GM12878 (cell line): ENCODE measurements at regions not wholly inside any gene's neighbourhood (a gene's known extent, or its start where the extent isn't known, plus 50 kb on each side); places are given as distances from the start of the nearest gene placed in this dataset.

ENCODE experiments used
- ATAC-seq: fragments of 200-7000 bp; cut with Tn5 transposase; 3 replicates; pipeline ENCODE4 v1.9.1; 2020; ENCODE audit warnings: mild to moderate bottlenecking, moderate library complexity
- BruUV-seq: library from RNA; stranded (reverse); fragments of 400-500 nt; replicated peaks from 2 replicates; lab custom pipeline; 2021; lab: Mats Ljungman, UMichigan
- CTCF ChIA-PET: fragments of 300-600 bp; sonication (Branson Sonifier 250); formaldehyde crosslinking; extraction: SDS; loops from one replicate; lab custom pipeline; 2021; ENCODE audit warnings: inconsistent platforms; lab: Yijun Ruan, JAX
- POLR2A ChIA-PET: fragments of 350-600 bp; formaldehyde crosslinking; extraction: SDS; loops from one replicate; lab custom pipeline; 2021; ENCODE audit warnings: inconsistent platforms; lab: Charles Lee
- RAD21 ChIA-PET: fragments of 300-600 bp; sonication (Branson Sonifier 250); formaldehyde crosslinking; loops from one replicate; lab custom pipeline; 2023; ENCODE audit warnings: antibody characterized with exemption; ENCODE audit not compliant: unreplicated experiment; lab: Charles Lee
- SMC1A ChIA-PET: fragments of 300-600 bp; sonication (Branson Sonifier 250); formaldehyde crosslinking; loops from one replicate; lab custom pipeline; 2023; ENCODE audit not compliant: unreplicated experiment, uncharacterized antibody; lab: Charles Lee
- DNase-seq: peaks from one replicate; pipeline ENCODE4 v3.0.0-alpha.2; 2011; ENCODE audit warnings: low read depth, low spot score
- FAIRE-seq: peaks from 3 replicates; lab custom pipeline; 2011; peaks lifted over from hg19 to GRCh38; lab: Jason Lieb, UNC
- H2AFZ ChIP-seq: 2 replicates; pipeline ENCODE4 v1.6.0; 2011; ENCODE audit warnings: low read depth, low read length, control low read depth; ENCODE audit not compliant: control insufficient read depth
- H3K27ac ChIP-seq: 2 replicates; pipeline ENCODE4 v1.5.1; 2011; ENCODE audit warnings: control low read depth; ENCODE audit not compliant: control insufficient read depth, insufficient read depth
- H3K27me3 ChIP-seq, 2 experiments: replicated peaks in 1 of 2; 2 replicates each; pipeline versions ENCODE4 v1.6.0 to v1.6.1; 2011; ENCODE audit warnings: low read length in 1 of 2; ENCODE audit not compliant: control insufficient read depth in 2 of 2, insufficient read depth in 2 of 2
- H3K36me3 ChIP-seq, 2 experiments: 2 replicates each; pipeline ENCODE4 v1.5.1; 2011; ENCODE audit warnings: low read length in 1 of 2; ENCODE audit not compliant: control insufficient read depth in 2 of 2, insufficient read depth in 2 of 2
- H3K4me1 ChIP-seq: 2 replicates; pipeline ENCODE4 v1.6.1; 2011; ENCODE audit warnings: mild to moderate bottlenecking, low read length, moderate library complexity, mixed read lengths; ENCODE audit not compliant: control insufficient read depth, insufficient read depth
- H3K4me2 ChIP-seq: 2 replicates; pipeline ENCODE4 v1.6.0; 2011; ENCODE audit warnings: control low read depth; ENCODE audit not compliant: control insufficient read depth, insufficient read depth
- H3K4me3 ChIP-seq: fragments of 200-600 bp; sonication (generic); 2 replicates; pipeline ENCODE4 v1.5.1; 2016
- H3K79me2 ChIP-seq: 2 replicates; pipeline ENCODE4 v1.6.0; 2011; ENCODE audit warnings: low read length; ENCODE audit not compliant: control insufficient read depth, insufficient read depth
- H3K9ac ChIP-seq: 2 replicates; pipeline ENCODE4 v1.8.0; 2011; ENCODE audit warnings: low read length, control low read depth, mixed read lengths; ENCODE audit not compliant: control insufficient read depth, insufficient read depth
- H3K9me3 ChIP-seq: replicated peaks from 3 replicates; pipeline ENCODE4 v1.5.1; 2011; ENCODE audit warnings: mild to moderate bottlenecking, low read length; ENCODE audit not compliant: control insufficient read depth, insufficient read depth
- H4K20me1 ChIP-seq: 2 replicates; pipeline ENCODE4 v1.6.0; 2011; ENCODE audit not compliant: control insufficient read depth, insufficient read depth
- CBX5 ChIP-seq: sonication (generic); IDR thresholded peaks from 2 replicates; pipeline ENCODE4 v1.6.1; 2016; ENCODE audit warnings: low read depth, moderate library complexity, mild to moderate bottlenecking, inconsistent platforms
- IKZF1 ChIP-seq: fragments of 450-650 bp; conservative IDR thresholded peaks from 2 replicates; pipeline ENCODE4 v1.6.1; 2017; ENCODE audit warnings: antibody characterized with exemption, mild to moderate bottlenecking
- IKZF2 ChIP-seq, 2 experiments: fragments of 450-650 bp; IDR thresholded peaks; 2 replicates each; pipeline ENCODE4 v1.6.1; 2017; ENCODE audit warnings: mild to moderate bottlenecking in 2 of 2, moderate library complexity in 2 of 2
- POLR2AphosphoS2 ChIP-seq: IDR thresholded peaks from 2 replicates; pipeline ENCODE4 v1.6.1; 2011; ENCODE audit warnings: low read depth, mild to moderate bottlenecking, low read length, improper control_type of control experiment, moderate library complexity
- RAD21 ChIP-seq: IDR thresholded peaks from 2 replicates; pipeline ENCODE4 v1.6.1; 2011; ENCODE audit warnings: mild to moderate bottlenecking, low read depth, low read length, moderate library complexity; ENCODE audit not compliant: insufficient read depth
- RUNX3 ChIP-seq: IDR thresholded peaks from 2 replicates; pipeline ENCODE4 v1.6.1; 2012; ENCODE audit warnings: low read length, inconsistent platforms
- SMC3 ChIP-seq: IDR thresholded peaks from 2 replicates; pipeline ENCODE4 v1.6.1; 2011; ENCODE audit warnings: low read length, improper control_type of control experiment, borderline replicate concordance
- TAF1 ChIP-seq: IDR thresholded peaks from 2 replicates; pipeline ENCODE4 v1.6.1; 2011; ENCODE audit warnings: mild to moderate bottlenecking, low read depth, low read length, borderline replicate concordance
- USF2 ChIP-seq: IDR thresholded peaks from 2 replicates; pipeline ENCODE4 v1.6.1; 2011; ENCODE audit warnings: low read depth, low read length, improper control_type of control experiment, borderline replicate concordance
- ZNF217 ChIP-seq: fragments of 450-650 bp; IDR thresholded peaks from 2 replicates; pipeline ENCODE4 v1.6.1; 2017; ENCODE audit warnings: antibody characterized with exemption, mild to moderate bottlenecking
- ZNF592 ChIP-seq: fragments of 450-650 bp; IDR thresholded peaks from 2 replicates; pipeline ENCODE4 v1.6.1; 2017; ENCODE audit warnings: mild to moderate bottlenecking, moderate library complexity
- WGBS: methylation state at CpG from one replicate; pipeline ENCODE4 v1.1.6; 2016; ENCODE audit warnings: low lambda C conversion rate; ENCODE audit not compliant: insufficient replicate concordance, insufficient coverage; ENCODE audit errors: missing lambda C conversion rate; 5-methylcytosine and 5-hydroxymethylcytosine counted together
- in situ Hi-C: fragments of 300-500 bp; cut with MboI; formaldehyde crosslinking; loops from 9 replicates; pipeline ENCODE4 v1.14.3; 2018; ENCODE audit warnings: mixed read lengths
- intact Hi-C: fragments of 100-400 bp; cut with micrococcal nuclease; formaldehyde crosslinking; loops from one replicate; pipeline ENCODE4 v1.14.2; 2022; ENCODE audit not compliant: unreplicated experiment
- TF ChIP-seq, protein P1 (sequence below): fragments of 450-650 bp; IDR thresholded peaks from 2 replicates; pipeline ENCODE4 v1.6.1; 2017; ENCODE audit warnings: borderline replicate concordance
- TF ChIP-seq, protein P2 (sequence below): IDR thresholded peaks from 2 replicates; pipeline ENCODE4 v1.6.1; 2011; ENCODE audit warnings: borderline replicate concordance, low read depth, mild to moderate bottlenecking, moderate library complexity, low read length; ENCODE audit not compliant: insufficient read depth, poor library complexity, severe bottlenecking
- TF ChIP-seq, protein P3 (sequence below): fragments of 450-650 bp; IDR thresholded peaks from 2 replicates; pipeline ENCODE4 v1.6.1; 2017; ENCODE audit warnings: mild to moderate bottlenecking

DNA sequence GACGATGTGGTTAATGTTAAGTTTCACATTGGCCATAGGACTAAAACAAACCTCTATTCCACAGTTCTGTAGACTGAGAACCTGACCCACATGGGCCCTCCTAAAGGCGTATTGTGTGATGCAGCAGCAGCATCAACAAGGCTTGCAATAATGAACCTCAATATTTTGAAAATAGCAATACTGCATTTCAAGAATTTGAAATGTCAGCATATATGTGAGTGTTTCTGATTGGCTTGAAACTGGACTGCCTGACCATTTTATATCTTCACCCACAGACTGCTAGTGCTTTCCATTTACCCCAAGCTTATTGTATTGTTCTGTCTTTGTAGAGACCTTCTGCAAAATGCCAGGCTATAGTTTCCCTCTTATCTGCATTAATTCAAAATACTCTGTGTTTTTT, 1122.3 kb downstream of the IGSF11 start:
- intact Hi-C loops (no loop called here), in situ Hi-C loops (no loop called here)
- H3K27me3 ChIP-seq = no peaks in the 10 kb centered on the region
- ChIA-PET SMC1A (no interaction called here), RAD21 (no interaction called here), POLR2A (no interaction called here), CTCF (no interaction called here)
- no peaks in the 10 kb centered on the region for H3K4me1 ChIP-seq
- H3K4me3 ChIP-seq = no peak overlapping the region
- no TSS peak for BruUV-seq
- H3K36me3 ChIP-seq = no peaks in the 10 kb centered on the region
- H4K20me1 ChIP-seq = no peaks in the 10 kb centered on the region
- 46% methylated on average over 2 of the region's 2 CpGs for WGBS
- DNase-seq = no peak
- no peaks in the 10 kb centered on the region for H3K79me2 ChIP-seq
- no peaks in the 10 kb centered on the region for H3K9me3 ChIP-seq
- H3K27ac ChIP-seq = no peak overlapping the region
- FAIRE-seq = no peak
- no peak for ATAC-seq
- H3K9ac ChIP-seq = no peak overlapping the region
- H2AFZ ChIP-seq = no peak overlapping the region
- no peak overlapping the region for H3K4me2 ChIP-seq
- TF ChIP-seq IKZF1 (no peak), ZNF217 (no peak), TAF1 (no peak), ZNF592 (no peak), CBX5 (no peak), POLR2AphosphoS2 (no peak), RUNX3 (no peak), IKZF2 (IDR thresholded peaks at IDR 0.05) (no peak), SMC3 (no peak), USF2 (no peak), RAD21 (no peak)
- TF ChIP-seq, protein P1, sequence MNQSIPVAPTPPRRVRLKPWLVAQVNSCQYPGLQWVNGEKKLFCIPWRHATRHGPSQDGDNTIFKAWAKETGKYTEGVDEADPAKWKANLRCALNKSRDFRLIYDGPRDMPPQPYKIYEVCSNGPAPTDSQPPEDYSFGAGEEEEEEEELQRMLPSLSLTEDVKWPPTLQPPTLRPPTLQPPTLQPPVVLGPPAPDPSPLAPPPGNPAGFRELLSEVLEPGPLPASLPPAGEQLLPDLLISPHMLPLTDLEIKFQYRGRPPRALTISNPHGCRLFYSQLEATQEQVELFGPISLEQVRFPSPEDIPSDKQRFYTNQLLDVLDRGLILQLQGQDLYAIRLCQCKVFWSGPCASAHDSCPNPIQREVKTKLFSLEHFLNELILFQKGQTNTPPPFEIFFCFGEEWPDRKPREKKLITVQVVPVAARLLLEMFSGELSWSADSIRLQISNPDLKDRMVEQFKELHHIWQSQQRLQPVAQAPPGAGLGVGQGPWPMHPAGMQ = no peak
- TF ChIP-seq, protein P2, sequence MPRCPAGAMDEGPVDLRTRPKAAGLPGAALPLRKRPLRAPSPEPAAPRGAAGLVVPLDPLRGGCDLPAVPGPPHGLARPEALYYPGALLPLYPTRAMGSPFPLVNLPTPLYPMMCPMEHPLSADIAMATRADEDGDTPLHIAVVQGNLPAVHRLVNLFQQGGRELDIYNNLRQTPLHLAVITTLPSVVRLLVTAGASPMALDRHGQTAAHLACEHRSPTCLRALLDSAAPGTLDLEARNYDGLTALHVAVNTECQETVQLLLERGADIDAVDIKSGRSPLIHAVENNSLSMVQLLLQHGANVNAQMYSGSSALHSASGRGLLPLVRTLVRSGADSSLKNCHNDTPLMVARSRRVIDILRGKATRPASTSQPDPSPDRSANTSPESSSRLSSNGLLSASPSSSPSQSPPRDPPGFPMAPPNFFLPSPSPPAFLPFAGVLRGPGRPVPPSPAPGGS = no peak
- TF ChIP-seq, protein P3, sequence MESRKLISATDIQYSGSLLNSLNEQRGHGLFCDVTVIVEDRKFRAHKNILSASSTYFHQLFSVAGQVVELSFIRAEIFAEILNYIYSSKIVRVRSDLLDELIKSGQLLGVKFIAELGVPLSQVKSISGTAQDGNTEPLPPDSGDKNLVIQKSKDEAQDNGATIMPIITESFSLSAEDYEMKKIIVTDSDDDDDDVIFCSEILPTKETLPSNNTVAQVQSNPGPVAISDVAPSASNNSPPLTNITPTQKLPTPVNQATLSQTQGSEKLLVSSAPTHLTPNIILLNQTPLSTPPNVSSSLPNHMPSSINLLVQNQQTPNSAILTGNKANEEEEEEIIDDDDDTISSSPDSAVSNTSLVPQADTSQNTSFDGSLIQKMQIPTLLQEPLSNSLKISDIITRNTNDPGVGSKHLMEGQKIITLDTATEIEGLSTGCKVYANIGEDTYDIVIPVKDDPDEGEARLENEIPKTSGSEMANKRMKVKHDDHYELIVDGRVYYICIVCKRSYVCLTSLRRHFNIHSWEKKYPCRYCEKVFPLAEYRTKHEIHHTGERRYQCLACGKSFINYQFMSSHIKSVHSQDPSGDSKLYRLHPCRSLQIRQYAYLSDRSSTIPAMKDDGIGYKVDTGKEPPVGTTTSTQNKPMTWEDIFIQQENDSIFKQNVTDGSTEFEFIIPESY = no peak
